ENCODE measurements at regions not wholly inside any gene's neighbourhood (a gene's known extent, or its start where the extent isn't known, plus 50 kb on each side); places are given as distances from the start of the nearest gene placed in this dataset.

DNA sequence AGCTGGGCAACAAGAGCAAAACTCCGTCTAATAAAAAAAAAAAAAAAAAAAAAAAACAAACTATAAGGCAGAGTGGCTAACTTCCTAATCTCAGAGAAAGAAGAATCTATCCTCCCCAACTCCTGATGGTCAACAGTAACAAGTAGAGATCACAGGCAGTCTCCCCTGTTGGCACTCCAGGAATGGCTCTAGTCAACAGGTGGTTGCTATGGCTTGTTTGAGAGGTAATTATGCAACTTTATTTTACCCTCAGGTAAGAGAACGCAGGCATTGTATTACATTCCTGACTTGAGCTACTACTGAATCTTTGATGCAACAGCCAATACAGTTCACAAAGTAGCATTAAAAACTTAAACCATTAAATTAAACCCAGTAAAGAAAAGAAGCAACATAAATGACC is 180.3 kb downstream of the DICER1 start:
- no peaks in the 10 kb centered on the region for H3K36me3 ChIP-seq (ENCODE audit: low read depth, missing control alignments)
- no peaks in the 10 kb centered on the region for H3K4me1 ChIP-seq
- H3K4me3 ChIP-seq: no peak overlapping the region
- H3K9me3 ChIP-seq: no peaks in the 10 kb centered on the region
- 76 to 81% methylated on average over 2 of the region's 2 CpGs for WGBS, 2 donors
- no peak overlapping the region for H3K27ac ChIP-seq
- intact Hi-C loops (cut with DNase I; ENCODE audit: low total_unique reads): no loop called here
- H3K27me3 ChIP-seq: no peaks in the 10 kb centered on the region
- no peak for TF ChIP-seq POLR2A (IDR thresholded peaks at IDR 0.05)
- TF ChIP-seq, protein P1, sequence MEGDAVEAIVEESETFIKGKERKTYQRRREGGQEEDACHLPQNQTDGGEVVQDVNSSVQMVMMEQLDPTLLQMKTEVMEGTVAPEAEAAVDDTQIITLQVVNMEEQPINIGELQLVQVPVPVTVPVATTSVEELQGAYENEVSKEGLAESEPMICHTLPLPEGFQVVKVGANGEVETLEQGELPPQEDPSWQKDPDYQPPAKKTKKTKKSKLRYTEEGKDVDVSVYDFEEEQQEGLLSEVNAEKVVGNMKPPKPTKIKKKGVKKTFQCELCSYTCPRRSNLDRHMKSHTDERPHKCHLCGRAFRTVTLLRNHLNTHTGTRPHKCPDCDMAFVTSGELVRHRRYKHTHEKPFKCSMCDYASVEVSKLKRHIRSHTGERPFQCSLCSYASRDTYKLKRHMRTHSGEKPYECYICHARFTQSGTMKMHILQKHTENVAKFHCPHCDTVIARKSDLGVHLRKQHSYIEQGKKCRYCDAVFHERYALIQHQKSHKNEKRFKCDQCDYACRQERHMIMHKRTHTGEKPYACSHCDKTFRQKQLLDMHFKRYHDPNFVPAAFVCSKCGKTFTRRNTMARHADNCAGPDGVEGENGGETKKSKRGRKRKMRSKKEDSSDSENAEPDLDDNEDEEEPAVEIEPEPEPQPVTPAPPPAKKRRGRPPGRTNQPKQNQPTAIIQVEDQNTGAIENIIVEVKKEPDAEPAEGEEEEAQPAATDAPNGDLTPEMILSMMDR (IDR thresholded peaks at IDR 0.05): no peak
- no peak for DNase-seq

- H3K36me3 ChIP-seq (ENCODE audit: low read depth, missing control alignments): no peaks in the 10 kb centered on the region
- TF ChIP-seq POLR2A (IDR thresholded peaks at IDR 0.05): no peak
- TF ChIP-seq, protein P1 (IDR thresholded peaks at IDR 0.05): no peak
- no peaks in the 10 kb centered on the region for H3K4me1 ChIP-seq
- H3K9me3 ChIP-seq: no peaks in the 10 kb centered on the region
- no peak overlapping the region for H3K27ac ChIP-seq
- no peak overlapping the region for H3K4me3 ChIP-seq
- DNase-seq: no peak
- 57 to 82% methylated on average over 1 of the region's 1 CpG for WGBS, 2 donors
- intact Hi-C loops (cut with DNase I; ENCODE audit: low total_unique reads): no loop called here
- no peaks in the 10 kb centered on the region for H3K27me3 ChIP-seq
Measured at GRCh38 chr14:94975366-94975765, 182.0 kb downstream of the DICER1 start.

GRCh38 chr14:94974893-94975292 is 182.4 kb downstream of the DICER1 start:
- 68 to 76% methylated on average over 3 of the region's 3 CpGs for WGBS, 2 donors
- TF ChIP-seq, protein P1 (IDR thresholded peaks at IDR 0.05): no peak
- no peak for TF ChIP-seq POLR2A (IDR thresholded peaks at IDR 0.05)
- intact Hi-C loops (cut with DNase I; ENCODE audit: low total_unique reads): no loop called here
- Histone ChIP-seq H3K4me3 (no peak overlapping the region), H3K9me3 (no peaks in the 10 kb centered on the region), H3K27ac (no peak overlapping the region), H3K4me1 (no peaks in the 10 kb centered on the region), H3K36me3 (ENCODE audit: low read depth, missing control alignments) (no peaks in the 10 kb centered on the region), H3K27me3 (no peaks in the 10 kb centered on the region)
- DNase-seq: no peak

GRCh38 chr14:94974422-94974821 is 182.9 kb downstream of the DICER1 start:
- no peak overlapping the region for H3K27ac ChIP-seq
- no peaks in the 10 kb centered on the region for H3K4me1 ChIP-seq
- intact Hi-C loops (cut with DNase I; ENCODE audit: low total_unique reads): no loop called here
- TF ChIP-seq POLR2A (IDR thresholded peaks at IDR 0.05): no peak
- TF ChIP-seq, protein P1 (IDR thresholded peaks at IDR 0.05): no peak
- H3K27me3 ChIP-seq: no peaks in the 10 kb centered on the region
- H3K9me3 ChIP-seq: no peaks in the 10 kb centered on the region
- H3K36me3 ChIP-seq (ENCODE audit: low read depth, missing control alignments): no peaks in the 10 kb centered on the region
- no peak for DNase-seq
- 79 to 82% methylated on average over 2 of the region's 2 CpGs for WGBS, 2 donors
- no peak overlapping the region for H3K4me3 ChIP-seq

DNA sequence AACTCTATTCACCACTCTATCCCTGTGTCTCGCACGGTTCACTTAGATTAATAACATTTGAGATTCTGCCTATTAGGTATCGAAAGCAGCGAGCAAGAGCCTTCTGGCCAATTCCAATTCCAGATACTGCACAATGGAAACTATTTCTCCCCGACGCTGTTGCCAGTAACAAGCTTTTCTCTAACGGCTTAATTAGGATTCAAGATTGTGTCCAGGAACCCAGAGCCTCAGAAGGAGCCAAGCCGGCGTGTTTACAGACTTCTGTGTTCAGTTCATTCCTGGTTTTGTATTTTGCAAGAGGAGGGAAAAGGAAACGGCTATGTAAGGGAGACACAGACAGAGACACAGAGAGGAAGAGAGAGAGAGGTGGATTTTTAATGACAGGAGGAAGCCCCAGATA is 185.6 kb downstream of the DICER1 start:
- Histone ChIP-seq H3K4me1 (no peaks in the 10 kb centered on the region), H3K4me3 (no peak overlapping the region)

More for the DNA sequence above, 185.6 kb downstream of the DICER1 start:
- H3K27me3 ChIP-seq: no peaks in the 10 kb centered on the region
- DNase-seq: peak; percentile 77
- peak overlapping the region; percentile 26 to 60 for H3K27ac ChIP-seq
- H3K36me3 ChIP-seq (ENCODE audit: low read depth, missing control alignments): no peaks in the 10 kb centered on the region
- intact Hi-C loops (cut with DNase I; ENCODE audit: low total_unique reads): no loop called here
- TF ChIP-seq, protein P1 (IDR thresholded peaks at IDR 0.05): no peak
- TF ChIP-seq POLR2A (IDR thresholded peaks at IDR 0.05): no peak
- no peaks in the 10 kb centered on the region for H3K9me3 ChIP-seq
- WGBS, 2 donors: 46 to 47% methylated on average over 10 of the region's 10 CpGs
